SW 1271 (cell line): ENCODE measurements at regions not wholly inside any gene's neighbourhood (a gene's known extent, or its start where the extent isn't known, plus 50 kb on each side); places are given as distances from the start of the nearest gene placed in this dataset.
"Not testable (repeated sequence)": the region's sequence is repeated elsewhere in the genome, so short reads cannot be mapped to it uniquely, and the experiment has no call there.

Experiments used
- DNase-seq, 2 experiments: peaks; one replicate each; lab custom pipeline; 2025; lab: John Stamatoyannopoulos, UW

GRCh38 chr14:57061009-57061711 is 207.5 kb downstream of the EXOC5 start:
- DNase-seq: no peak

- DNase-seq: no peak
Observed at GRCh38 chr14:57060276-57060955, 208.3 kb downstream of the EXOC5 start.

GRCh38 chr14:57058319-57058718 is 210.4 kb downstream of the EXOC5 start:
- no peak for DNase-seq

GRCh38 chr14:57057803-57058202 is 210.9 kb downstream of the EXOC5 start:
- no peak for DNase-seq

DNA sequence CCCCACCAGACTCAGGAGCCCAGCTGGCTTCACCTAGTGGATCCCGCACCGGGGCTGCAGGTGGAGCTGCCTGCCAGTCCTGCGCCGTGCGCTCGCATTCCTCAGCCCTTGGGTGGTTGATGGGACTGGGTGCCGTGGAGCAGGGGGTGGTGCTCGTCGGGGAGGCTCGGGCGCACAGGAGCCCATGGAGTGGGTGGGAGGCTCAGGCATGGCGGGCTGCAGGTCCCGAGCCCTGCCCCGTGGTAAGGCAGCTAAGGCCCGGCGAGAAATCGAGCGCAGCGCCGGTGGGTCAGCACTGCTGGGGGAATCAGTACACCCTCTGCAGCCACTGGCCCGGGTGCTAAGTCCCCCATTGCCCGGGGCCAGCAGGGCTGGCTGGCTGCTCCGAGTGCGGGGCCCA is 212.2 kb downstream of the EXOC5 start:
- DNase-seq: not testable (repeated sequence)

- no peak for DNase-seq
Observed at GRCh38 chr14:57052705-57053302, 215.9 kb downstream of the EXOC5 start.

GRCh38 chr14:57051633-57052032 is 217.1 kb downstream of the EXOC5 start:
- no peak for DNase-seq

DNA sequence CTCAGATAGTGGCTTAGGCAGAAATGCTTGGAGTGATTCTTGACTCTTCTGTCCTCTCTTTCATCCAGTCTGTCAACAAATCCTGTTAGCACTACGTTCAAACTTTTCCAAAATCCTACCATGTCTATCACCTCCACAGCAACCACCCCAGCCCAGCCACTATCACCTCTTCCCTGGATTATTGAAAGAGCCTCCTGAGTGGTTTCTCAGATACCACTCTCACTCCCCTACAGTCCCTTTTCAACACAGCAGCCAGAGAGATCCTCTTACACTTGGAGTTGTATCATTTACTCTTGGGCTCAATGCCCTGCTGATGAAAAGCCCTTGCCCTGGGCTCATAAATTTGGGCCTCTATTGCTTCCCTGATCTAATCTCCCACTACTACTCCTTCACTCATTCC is 218.9 kb downstream of the EXOC5 start:
- DNase-seq: no peak

DNA sequence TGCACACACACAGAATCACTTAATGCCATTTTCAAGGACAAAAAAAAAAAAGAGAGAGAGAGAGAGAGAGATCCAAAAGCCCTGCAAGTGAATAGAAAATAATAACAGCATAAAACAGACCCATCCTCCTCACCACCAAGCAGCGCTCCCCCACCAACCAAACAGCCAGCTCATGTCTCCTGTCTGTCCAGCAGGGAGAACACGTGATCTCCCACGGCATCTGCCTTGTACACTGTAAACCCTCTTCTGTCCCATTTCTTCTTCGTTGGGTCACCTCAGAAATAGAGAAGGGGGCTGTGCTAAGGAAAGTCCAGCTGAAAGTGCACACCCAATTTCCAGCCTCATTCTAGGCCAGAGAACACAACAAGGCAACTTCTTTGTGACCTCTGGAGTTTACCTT is 222.5 kb downstream of the EXOC5 start:
- DNase-seq: no peak

DNA sequence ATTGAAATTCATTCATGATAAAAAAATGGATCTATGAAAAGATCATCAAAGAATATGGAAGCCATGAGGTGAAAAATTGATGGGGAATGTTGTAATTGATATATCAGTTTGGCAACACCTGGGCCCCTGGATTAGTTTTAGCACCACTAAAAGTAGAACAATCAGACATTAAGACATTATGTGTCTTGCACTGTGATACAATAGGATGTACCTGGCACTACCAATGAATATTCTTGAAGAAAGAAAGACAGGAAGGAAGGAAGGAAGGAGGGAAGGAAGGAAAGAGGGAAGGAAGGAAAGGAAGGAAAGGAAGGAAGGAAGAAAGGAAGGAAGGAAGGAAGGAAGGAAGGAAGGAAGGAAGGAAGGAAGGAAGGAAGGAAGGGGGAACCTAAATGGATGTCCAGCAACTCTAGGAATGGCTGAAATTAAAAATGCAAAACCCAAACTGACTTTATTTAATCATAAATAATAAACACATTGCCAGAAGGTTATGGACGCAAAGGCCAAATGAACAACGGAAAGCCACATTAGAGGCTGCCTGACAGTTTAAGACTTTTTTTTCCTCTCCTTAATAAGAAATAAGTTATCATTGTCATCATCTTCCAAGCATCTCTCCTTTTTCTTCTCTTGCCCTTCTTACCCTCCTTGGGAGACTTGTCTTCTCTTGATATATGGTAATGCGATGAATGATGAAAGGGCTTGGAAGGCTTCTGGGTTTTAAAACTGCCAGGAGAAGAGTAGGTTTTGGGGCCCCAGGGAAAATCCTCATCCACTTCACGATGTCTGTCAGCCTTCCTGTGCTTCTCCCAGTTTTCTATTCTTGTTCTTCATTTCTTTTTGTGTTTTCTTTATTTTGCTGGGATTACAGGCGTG is 224.4 kb downstream of the EXOC5 start:
- not testable (repeated sequence) for DNase-seq

- no peak for DNase-seq
Observed at GRCh38 chr14:57038689-57039088, 228.4 kb upstream of the OTX2 start.

GRCh38 chr14:57031474-57031873 is 221.2 kb upstream of the OTX2 start:
- no peak for DNase-seq

- no peak for DNase-seq
Observed at GRCh38 chr14:57029620-57030253, 219.5 kb upstream of the OTX2 start.

GRCh38 chr14:57025456-57025855 is 215.2 kb upstream of the OTX2 start:
- no peak for DNase-seq

DNA sequence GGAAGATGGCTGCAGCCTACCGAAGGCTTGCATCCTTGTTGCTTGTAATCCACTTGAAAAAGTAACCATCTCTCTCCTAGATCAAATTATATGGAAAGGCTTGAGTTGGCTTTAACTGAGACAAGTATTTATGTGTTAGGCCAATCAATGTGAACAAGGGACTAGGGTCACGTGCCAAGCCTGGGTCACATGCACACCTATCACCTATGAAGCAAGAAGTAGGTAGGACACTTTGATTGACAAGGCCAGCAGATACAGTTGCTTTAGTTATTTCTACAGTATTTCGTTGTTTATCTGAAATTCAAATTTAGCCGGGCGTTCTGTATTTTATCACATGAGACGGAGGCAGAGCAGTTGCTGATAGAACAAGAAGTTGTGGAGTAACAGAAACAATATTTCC is 212.3 kb upstream of the OTX2 start:
- DNase-seq: no peak

DNA sequence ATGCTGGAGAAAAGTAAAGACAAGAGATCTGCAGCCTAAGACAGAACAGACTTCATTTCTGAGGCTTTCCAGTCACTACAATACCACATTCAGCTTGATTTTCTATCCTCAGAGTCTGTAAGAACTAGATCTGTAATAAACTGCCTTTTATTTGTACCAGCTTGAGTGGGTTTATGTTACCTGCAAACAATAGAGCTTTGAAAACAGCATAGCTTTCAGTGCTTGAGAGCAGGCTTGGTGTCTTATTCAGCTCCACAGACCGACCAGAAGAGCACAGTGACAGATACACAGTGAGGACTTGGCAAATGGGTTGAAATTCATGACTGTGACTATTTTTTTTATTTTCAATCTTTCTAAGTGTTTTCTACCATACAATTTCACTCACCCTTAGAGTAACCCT is 207.8 kb upstream of the OTX2 start:
- no peak for DNase-seq

GRCh38 chr14:57013987-57014386 is 203.7 kb upstream of the OTX2 start:
- DNase-seq: no peak

GRCh38 chr14:57009585-57010515 is 199.6 kb upstream of the OTX2 start:
- DNase-seq: peak in 1 of 2 experiments; percentile 6

DNA sequence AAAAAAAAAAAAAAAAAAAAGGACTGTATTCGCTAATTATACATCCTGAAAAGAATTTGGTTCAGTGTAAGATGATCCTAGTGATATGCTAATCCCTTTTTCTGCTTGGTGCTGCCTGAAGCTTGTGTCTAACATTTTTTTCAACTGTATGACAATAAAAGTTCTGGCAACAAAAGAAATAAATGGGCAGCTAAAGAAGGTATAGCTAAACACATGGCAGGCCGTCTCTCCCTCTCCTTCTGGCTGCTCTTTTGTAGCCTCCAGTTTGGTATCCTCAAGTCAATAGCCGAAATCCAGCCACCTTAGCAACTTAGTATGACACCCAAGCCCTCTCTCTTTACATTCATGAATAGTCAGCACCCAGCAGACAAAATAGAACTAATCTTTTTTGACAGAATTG is 198.3 kb upstream of the OTX2 start:
- no peak for DNase-seq

DNA sequence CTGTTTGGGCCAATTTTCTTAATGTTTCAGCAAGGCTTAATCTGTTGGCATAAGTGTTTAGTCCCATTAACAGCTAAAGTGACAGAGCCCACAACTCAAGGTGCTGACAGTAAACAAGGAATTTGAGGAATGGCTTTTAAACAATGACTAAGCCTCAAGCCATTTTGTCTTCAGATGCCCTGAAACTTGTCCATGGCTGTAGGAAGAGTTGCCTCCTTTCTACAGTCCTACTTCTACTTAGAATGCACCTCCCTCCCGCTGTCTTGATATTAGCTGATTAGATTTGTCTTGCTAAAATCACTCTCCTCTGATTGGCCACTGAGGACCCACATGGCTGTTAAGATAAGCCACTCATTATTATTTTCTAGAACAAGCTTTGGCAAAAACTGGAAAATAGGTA is 188.4 kb upstream of the OTX2 start:
- DNase-seq: no peak
